ENCODE measurements at regions not wholly inside any gene's neighbourhood (a gene's known extent, or its start where the extent isn't known, plus 50 kb on each side); places are given as distances from the start of the nearest gene placed in this dataset.

GRCh38 chr4:81965454-81965853, 408.3 kb downstream of the HNRNPD start:
- ChIA-PET CTCF (ENCODE audit: partially characterized antibody) (interaction anchor here (1.7 kb wide), 1 partner anchor 46 kb away, joined by 4 read pairs; no protein-coding TSS in a partner anchor), POLR2A (ENCODE audit: partially characterized antibody) (no interaction called here)
- no peak for FAIRE-seq
- no peak for TF ChIP-seq MAFK (IDR thresholded peaks at IDR 0.05; ENCODE audit: low read depth, low read length)
- no peak for TF ChIP-seq BCL11A (IDR thresholded peaks at IDR 0.05; ENCODE audit: low read depth in 2 of 2, low read length in 2 of 2)
- TF ChIP-seq TBP (IDR thresholded peaks at IDR 0.05; ENCODE audit: low read depth, low read length) = no peak
- TF ChIP-seq USF2 (IDR thresholded peaks at IDR 0.05; ENCODE audit: low read length) = no peak
- TF ChIP-seq RAD21 (IDR thresholded peaks at IDR 0.05 in 1 of 2, conservative IDR thresholded peaks at IDR 0.05 in 1 of 2; ENCODE audit: low read depth in 2 of 2, low read length in 2 of 2) = no peak
- TF ChIP-seq CHD1 (IDR thresholded peaks at IDR 0.05; ENCODE audit: low read depth, low read length) = no peak
- no peak for TF ChIP-seq POLR2AphosphoS5 (IDR thresholded peaks at IDR 0.05; ENCODE audit: low read depth, low read length)

More at GRCh38 chr4:81965454-81965853, 408.3 kb downstream of the HNRNPD start:
- no peak overlapping the region for H3K9ac ChIP-seq (replicated peaks in 1 of 4; ENCODE audit: extremely low read depth in 1 of 4, low read depth in 3 of 4, low read length in 3 of 4)
- no peaks in the 10 kb centered on the region for H3K79me2 ChIP-seq (ENCODE audit: control insufficient read depth in 1 of 2, insufficient read depth in 2 of 2, low read length in 2 of 2)
- no peak overlapping the region for H3K23ac ChIP-seq (ENCODE audit: insufficient read length)
- no peak for DNase-seq (ENCODE audit: low read depth in 1 of 2, low spot score in 2 of 2)
- H3K27me3 ChIP-seq (replicated peaks in 1 of 4; ENCODE audit: control insufficient read depth in 3 of 4, extremely low read depth in 1 of 4, insufficient read depth in 3 of 4, low read length in 3 of 4) = no peaks in the 10 kb centered on the region
- H2AFZ ChIP-seq (ENCODE audit: low read length) = no peak overlapping the region
- H3K36me3 ChIP-seq (ENCODE audit: control insufficient read depth in 2 of 4, insufficient read depth in 4 of 4, low read length in 3 of 4) = no peaks in the 10 kb centered on the region
- no peak overlapping the region for H2BK5ac ChIP-seq (ENCODE audit: low read depth, low read length)
- H4K5ac ChIP-seq (ENCODE audit: insufficient read length, low read depth, low read length) = no peak overlapping the region
- no peak overlapping the region for H3K14ac ChIP-seq (ENCODE audit: insufficient read length)
- no peak overlapping the region for H2BK20ac ChIP-seq (ENCODE audit: low read length)
- H3K27ac ChIP-seq (ENCODE audit: low read depth, low read length) = no peak overlapping the region
- no peak overlapping the region for H2BK15ac ChIP-seq (ENCODE audit: low read length)
- H3K23me2 ChIP-seq (ENCODE audit: low read depth, low read length) = no peaks in the 10 kb centered on the region
- H4K91ac ChIP-seq (replicated peaks; ENCODE audit: insufficient read length, low read length) = no peak overlapping the region
- no peak overlapping the region for H2AK5ac ChIP-seq (ENCODE audit: low read depth, low read length)
- H2BK12ac ChIP-seq (ENCODE audit: low read depth, low read length) = no peak overlapping the region
- H4K20me1 ChIP-seq (replicated peaks in 1 of 2; ENCODE audit: control insufficient read depth in 1 of 2, insufficient read depth in 2 of 2, low read length in 2 of 2) = no peaks in the 10 kb centered on the region
- no peak overlapping the region for H2BK120ac ChIP-seq (replicated peaks; ENCODE audit: low read depth, low read length)
- no peak overlapping the region for H3K4me2 ChIP-seq (ENCODE audit: insufficient read depth in 1 of 2, low read depth in 2 of 2, low read length in 2 of 2)
- WGBS, 2 experiments (ENCODE audit: extremely low coverage in 1 of 2, insufficient coverage in 1 of 2, insufficient read length in 1 of 2, insufficient replicate concordance in 2 of 2, low coverage in 1 of 2, low lambda C conversion rate in 2 of 2, missing lambda C conversion rate in 1 of 2) = 85% methylated on average over 1 of the region's 1 CpG; no CpG with 5 or more reads in 1 of the 2 experiments
- no peak overlapping the region for H3K18ac ChIP-seq (ENCODE audit: extremely low read depth, low read length)
- no peak overlapping the region for H3K4ac ChIP-seq (replicated peaks; ENCODE audit: insufficient read length, low read depth, low read length)
- H3K4me1 ChIP-seq (replicated peaks in 1 of 4; ENCODE audit: control insufficient read depth in 3 of 4, insufficient read depth in 4 of 4, low read length in 3 of 4) = peaks cover 0 to 3% (median 0%) of the 10 kb centered on the region in 4 experiments; a peak in 1 of 7 replicates
- no peak overlapping the region for H3K56ac ChIP-seq (replicated peaks; ENCODE audit: insufficient read length, low read depth, low read length)
- H3K9me3 ChIP-seq (ENCODE audit: insufficient read depth in 2 of 2, low read depth in 1 of 2, low read length in 1 of 2) = no peaks in the 10 kb centered on the region
- no peaks in the 10 kb centered on the region for H3K79me1 ChIP-seq (ENCODE audit: low read depth, low read length)
- H3K4me3 ChIP-seq (ENCODE audit: extremely low read depth in 1 of 4, insufficient read depth in 2 of 4, low read depth in 3 of 4, low read length in 4 of 4) = no peak overlapping the region
- H4K8ac ChIP-seq (ENCODE audit: extremely low read depth, insufficient read depth, low read length) = no peak overlapping the region

All from H1 (cell line).